Breast epithelium (tissue), 3 donors: ENCODE measurements at regions not wholly inside any gene's neighbourhood (a gene's known extent, or its start where the extent isn't known, plus 50 kb on each side); places are given as distances from the start of the nearest gene placed in this dataset.

ENCODE experiments used
- CTCF ChIP-seq, 3 donors: fragments of 450-650 bp; IDR thresholded peaks; one replicate each; pipeline ENCODE4 v1.5.1; 2016 to 2017; ENCODE audit warnings: antibody characterized with exemption in 3 of 3, mild to moderate bottlenecking in 3 of 3, moderate library complexity in 3 of 3
- POLR2A ChIP-seq: fragments of 450-650 bp; IDR thresholded peaks from one replicate; pipeline ENCODE4 v1.6.1; 2016; ENCODE audit warnings: antibody characterized with exemption, mild to moderate bottlenecking, moderate library complexity
- POLR2AphosphoS5 ChIP-seq, 3 donors: sonication (generic); formaldehyde crosslinking; IDR thresholded peaks; one replicate each; pipeline ENCODE4 v1.6.1; 2017; ENCODE audit warnings: antibody characterized with exemption in 3 of 3

- TF ChIP-seq CTCF (IDR thresholded peaks at IDR 0.05), result no peak
- TF ChIP-seq POLR2AphosphoS5 (IDR thresholded peaks at IDR 0.05), result no peak
- no peak for TF ChIP-seq POLR2A
Measured at GRCh38 chr9:16060436-16061129, 507.7 kb downstream of the CCDC171 start.
